HCT116 (cell line): ENCODE measurements at regions not wholly inside any gene's neighbourhood (a gene's known extent, or its start where the extent isn't known, plus 50 kb on each side); places are given as distances from the start of the nearest gene placed in this dataset.
A peak's percentile ranks its signal among the peaks of the same experiment; 100 is the strongest.
"Not testable (repeated sequence)": the region's sequence is repeated elsewhere in the genome, so short reads cannot be mapped to it uniquely, and the experiment has no call there.

ENCODE experiments used
- ATAC-seq: fragments of 200-7000 bp; cut with Tn5 transposase; 2 replicates; pipeline ENCODE4 v1.9.1; 2020; ENCODE audit warnings: mild to moderate bottlenecking, moderate library complexity
- BruUV-seq: library from RNA; stranded (reverse); fragments of 400-500 nt; replicated peaks from 2 replicates; lab custom pipeline; 2021; lab: Mats Ljungman, UMichigan
- CTCF ChIA-PET: fragments of 300-600 bp; sonication (Branson Sonifier 250); formaldehyde crosslinking; loops from one replicate; lab custom pipeline; 2021; ENCODE audit warnings: antibody characterized with exemption; lab: Charles Lee
- POLR2A ChIA-PET: fragments of 300-600, 350-600 bp; sonication (Branson Sonifier 250); formaldehyde crosslinking; loops from one replicate; lab custom pipeline; 2021; ENCODE audit warnings: antibody characterized with exemption; lab: Charles Lee
- RAD21 ChIA-PET, 2 experiments: fragments of 300-600 bp; sonication (Branson Sonifier 250); formaldehyde crosslinking; loops; one replicate each; lab custom pipeline; 2023; ENCODE audit warnings: low total read pairs in 2 of 2; ENCODE audit not compliant: uncharacterized antibody in 2 of 2, unreplicated experiment in 2 of 2, low non-redundant PET in 1 of 2; lab: Charles Lee
- DNase-seq: peaks from one replicate; pipeline ENCODE4 v3.0.0-alpha.2; 2010; ENCODE audit warnings: low read depth, low spot score
- H2AFZ ChIP-seq: fragments of 200-600 bp; shearing (Covaris generic), sonication (generic); 2 replicates; pipeline ENCODE4 v1.6.1; 2017; ENCODE audit warnings: low read depth, mixed run types, mixed read lengths, antibody characterized with exemption, low read length; ENCODE audit not compliant: poor library complexity, severe bottlenecking
- H3K27ac ChIP-seq: 2 replicates; pipeline ENCODE4 v1.5.1; 2012; ENCODE audit warnings: low read depth, low read length
- H3K27me3 ChIP-seq: fragments of 200-600 bp; sonication (generic); 2 replicates; pipeline ENCODE4 v1.6.1; 2016; ENCODE audit warnings: mixed run types, low read length, mixed read lengths; ENCODE audit not compliant: insufficient read depth
- H3K36me3 ChIP-seq, 2 experiments: fragments of 200-500 bp in 1 of 2; fragments of 200-600 bp in 1 of 2; sonication (Bioruptor generic) in 1 of 2; sonication (generic) in 1 of 2; 2 replicates each; pipeline versions ENCODE4 v1.5.1 to v1.6.1; 2014 to 2016; ENCODE audit warnings: low read length in 2 of 2, inconsistent platforms in 1 of 2, mixed read lengths in 1 of 2, mixed run types in 1 of 2; ENCODE audit not compliant: insufficient read depth in 2 of 2, control insufficient read depth in 1 of 2
- H3K4me1 ChIP-seq, 2 experiments: fragments of 200-600 bp in 1 of 2; sonication (generic) in 1 of 2; 2 replicates each; pipeline versions ENCODE4 v1.5.1 to v1.6.1; 2012 to 2017; ENCODE audit warnings: low read length in 2 of 2, inconsistent platforms in 1 of 2, mild to moderate bottlenecking in 1 of 2, mixed read lengths in 1 of 2, mixed run types in 1 of 2, moderate library complexity in 1 of 2; ENCODE audit not compliant: insufficient read depth in 2 of 2, control insufficient read depth in 1 of 2
- H3K4me2 ChIP-seq: fragments of 200-600 bp; sonication (generic); 2 replicates; pipeline ENCODE4 v1.6.1; 2017; ENCODE audit warnings: mixed run types, low read length, mixed read lengths
- H3K4me3 ChIP-seq, 2 experiments: fragments of 200-600 bp in 1 of 2; sonication (generic) in 1 of 2; replicated peaks in 1 of 2; 2 replicates each; pipeline ENCODE4 v1.5.1; 2011 to 2016; ENCODE audit warnings: low read length in 2 of 2, control low read depth in 1 of 2, low read depth in 1 of 2, mild to moderate bottlenecking in 1 of 2, mixed read lengths in 1 of 2, mixed run types in 1 of 2
- H3K79me2 ChIP-seq: fragments of 200-600 bp; sonication (generic); 2 replicates; pipeline ENCODE4 v1.6.1; 2017; ENCODE audit warnings: mild to moderate bottlenecking, mixed run types, low read length, moderate library complexity, mixed read lengths; ENCODE audit not compliant: insufficient read depth
- H3K9ac ChIP-seq: fragments of 200-600 bp; sonication (generic); 2 replicates; pipeline ENCODE4 v1.6.1; 2016; ENCODE audit warnings: low read length, mixed read lengths
- H3K9me2 ChIP-seq: fragments of 200-600 bp; sonication (generic), shearing (Covaris generic); 2 replicates; pipeline ENCODE4 v1.6.1; 2017; ENCODE audit warnings: mixed run types, mild to moderate bottlenecking, moderate library complexity; ENCODE audit not compliant: insufficient read depth
- H3K9me3 ChIP-seq, 2 experiments: fragments of 200-500 bp in 1 of 2; fragments of 200-600 bp in 1 of 2; sonication (Bioruptor generic) in 1 of 2; sonication (generic) in 1 of 2; 2 replicates each; pipeline ENCODE4 v1.6.1; 2014 to 2017; ENCODE audit warnings: low read length in 2 of 2, mixed read lengths in 2 of 2, inconsistent platforms in 1 of 2, low read depth in 1 of 2, mild to moderate bottlenecking in 1 of 2, mixed run types in 1 of 2, moderate library complexity in 1 of 2; ENCODE audit not compliant: control insufficient read depth in 1 of 2, insufficient read depth in 1 of 2
- H4K20me1 ChIP-seq: fragments of 200-600 bp; sonication (generic), shearing (Covaris generic); 2 replicates; pipeline ENCODE4 v1.6.1; 2017; ENCODE audit warnings: mixed run types, mild to moderate bottlenecking, moderate library complexity; ENCODE audit not compliant: insufficient read depth
- CBX3 ChIP-seq: IDR thresholded peaks from 2 replicates; pipeline ENCODE4 v1.6.1; 2012; ENCODE audit warnings: low read depth
- EGR1 ChIP-seq: IDR thresholded peaks from 2 replicates; pipeline ENCODE4 v1.6.1; 2012; ENCODE audit warnings: low read depth
- EZH2 ChIP-seq: fragments of 200-600 bp; sonication (generic); IDR thresholded peaks from 2 replicates; pipeline ENCODE4 v1.6.1; 2017; ENCODE audit warnings: antibody characterized with exemption, mixed run types
- FOSL1 ChIP-seq: IDR thresholded peaks from 2 replicates; pipeline ENCODE4 v1.6.1; 2012; ENCODE audit warnings: low read depth
- JUND ChIP-seq: IDR thresholded peaks from 2 replicates; pipeline ENCODE4 v1.6.1; 2012
- SIN3A ChIP-seq: IDR thresholded peaks from 2 replicates; pipeline ENCODE4 v1.6.1; 2012; ENCODE audit warnings: low read depth
- intact Hi-C: fragments of 100-400 bp; cut with micrococcal nuclease; formaldehyde crosslinking; loops from 2 replicates; pipeline ENCODE4 v1.10.0; 2022
- TF ChIP-seq, protein P1 (sequence below), 3 experiments: fragments of 200-600 bp in 1 of 3; sonication (generic) in 1 of 3; IDR thresholded peaks in 2 of 3; conservative IDR thresholded peaks in 1 of 3; 2 replicates each; pipeline ENCODE4 v1.5.1; 2012 to 2017; ENCODE audit warnings: low read depth in 2 of 3, low read length in 2 of 3, antibody characterized with exemption in 1 of 3, borderline replicate concordance in 1 of 3, control low read depth in 1 of 3, mild to moderate bottlenecking in 1 of 3, mixed read lengths in 1 of 3, mixed run types in 1 of 3, moderate library complexity in 1 of 3; ENCODE audit not compliant: insufficient read depth in 1 of 3

GRCh38 chr17:70752461-70752860 lies 583.1 kb downstream of the KCNJ2 start:
- RAD21 ChIA-PET, H3K9me2 ChIP-seq, H3K36me3 ChIP-seq, H3K9me3 ChIP-seq, H4K20me1 ChIP-seq, H3K9ac ChIP-seq, H3K4me3 ChIP-seq, POLR2A ChIA-PET, H3K27ac ChIP-seq, ATAC-seq, intact Hi-C loops, H3K79me2 ChIP-seq, H3K4me1 ChIP-seq, BruUV-seq, H3K27me3 ChIP-seq, H3K4me2 ChIP-seq, DNase-seq, H2AFZ ChIP-seq: not testable (repeated sequence)
- CTCF ChIA-PET = interaction anchor here (2.7 kb wide), 1 partner anchor 15 kb away, joined by 11 read pairs; no protein-coding TSS in a partner anchor

- intact Hi-C loops = no loop called here
Measured at GRCh38 chr17:70752966-70753467, 583.7 kb downstream of the KCNJ2 start.

More at GRCh38 chr17:70752966-70753467, 583.7 kb downstream of the KCNJ2 start:
- peak; percentile 71; the same call in 1 of the 2 replicates for ATAC-seq
- Histone ChIP-seq H3K79me2 (no peaks in the 10 kb centered on the region), H3K4me2 (no peak overlapping the region), H3K9me2 (no peaks in the 10 kb centered on the region), H3K4me3 (no peak overlapping the region), H3K27me3 (no peaks in the 10 kb centered on the region), H3K9me3 (no peaks in the 10 kb centered on the region), H3K36me3 (no peaks in the 10 kb centered on the region), H4K20me1 (no peaks in the 10 kb centered on the region), H3K4me1 (no peaks in the 10 kb centered on the region), H3K27ac (no peak overlapping the region), H2AFZ (no peak overlapping the region), H3K9ac (no peak overlapping the region)
- ChIA-PET CTCF (interaction anchor here (2.7 kb wide), 1 partner anchor 14 kb away, joined by 11 read pairs; no protein-coding TSS in a partner anchor), POLR2A (no interaction called here), RAD21 (no interaction called here)
- TF ChIP-seq CBX3 = no peak
- no peak for TF ChIP-seq SIN3A
- TF ChIP-seq, protein P1, sequence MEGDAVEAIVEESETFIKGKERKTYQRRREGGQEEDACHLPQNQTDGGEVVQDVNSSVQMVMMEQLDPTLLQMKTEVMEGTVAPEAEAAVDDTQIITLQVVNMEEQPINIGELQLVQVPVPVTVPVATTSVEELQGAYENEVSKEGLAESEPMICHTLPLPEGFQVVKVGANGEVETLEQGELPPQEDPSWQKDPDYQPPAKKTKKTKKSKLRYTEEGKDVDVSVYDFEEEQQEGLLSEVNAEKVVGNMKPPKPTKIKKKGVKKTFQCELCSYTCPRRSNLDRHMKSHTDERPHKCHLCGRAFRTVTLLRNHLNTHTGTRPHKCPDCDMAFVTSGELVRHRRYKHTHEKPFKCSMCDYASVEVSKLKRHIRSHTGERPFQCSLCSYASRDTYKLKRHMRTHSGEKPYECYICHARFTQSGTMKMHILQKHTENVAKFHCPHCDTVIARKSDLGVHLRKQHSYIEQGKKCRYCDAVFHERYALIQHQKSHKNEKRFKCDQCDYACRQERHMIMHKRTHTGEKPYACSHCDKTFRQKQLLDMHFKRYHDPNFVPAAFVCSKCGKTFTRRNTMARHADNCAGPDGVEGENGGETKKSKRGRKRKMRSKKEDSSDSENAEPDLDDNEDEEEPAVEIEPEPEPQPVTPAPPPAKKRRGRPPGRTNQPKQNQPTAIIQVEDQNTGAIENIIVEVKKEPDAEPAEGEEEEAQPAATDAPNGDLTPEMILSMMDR (IDR thresholded peaks at IDR 0.05 in 2 of 3, conservative IDR thresholded peaks at IDR 0.05 in 1 of 3; ENCODE audit: borderline replicate concordance in 1 of 3, insufficient read depth in 1 of 3, low read depth in 2 of 3, low read length in 2 of 3) = no peak
- TF ChIP-seq EGR1 = no peak
- no peak for TF ChIP-seq FOSL1
- no peak for TF ChIP-seq EZH2
- no peak for TF ChIP-seq JUND
- no peak for DNase-seq
- no TSS peak for BruUV-seq
